ENCODE measurements at regions not wholly inside any gene's neighbourhood (a gene's known extent, or its start where the extent isn't known, plus 50 kb on each side); places are given as distances from the start of the nearest gene placed in this dataset.
A peak's percentile ranks its signal among the peaks of the same experiment; 100 is the strongest.

- no peak for TF ChIP-seq ZNF592 (IDR thresholded peaks at IDR 0.05)
- TF ChIP-seq CTCF (IDR thresholded peaks at IDR 0.05 in 2 of 3, conservative IDR thresholded peaks at IDR 0.05 in 1 of 3; ENCODE audit: control insufficient read depth in 2 of 3, extremely low read depth in 1 of 3, insufficient read depth in 1 of 3, low read depth in 3 of 3, low read length in 3 of 3): 0 out of 6 replicates have a peak, but pooled peaks of 2 of the 3 experiments have one; percentile 7 to 19
- TF ChIP-seq, protein P1, sequence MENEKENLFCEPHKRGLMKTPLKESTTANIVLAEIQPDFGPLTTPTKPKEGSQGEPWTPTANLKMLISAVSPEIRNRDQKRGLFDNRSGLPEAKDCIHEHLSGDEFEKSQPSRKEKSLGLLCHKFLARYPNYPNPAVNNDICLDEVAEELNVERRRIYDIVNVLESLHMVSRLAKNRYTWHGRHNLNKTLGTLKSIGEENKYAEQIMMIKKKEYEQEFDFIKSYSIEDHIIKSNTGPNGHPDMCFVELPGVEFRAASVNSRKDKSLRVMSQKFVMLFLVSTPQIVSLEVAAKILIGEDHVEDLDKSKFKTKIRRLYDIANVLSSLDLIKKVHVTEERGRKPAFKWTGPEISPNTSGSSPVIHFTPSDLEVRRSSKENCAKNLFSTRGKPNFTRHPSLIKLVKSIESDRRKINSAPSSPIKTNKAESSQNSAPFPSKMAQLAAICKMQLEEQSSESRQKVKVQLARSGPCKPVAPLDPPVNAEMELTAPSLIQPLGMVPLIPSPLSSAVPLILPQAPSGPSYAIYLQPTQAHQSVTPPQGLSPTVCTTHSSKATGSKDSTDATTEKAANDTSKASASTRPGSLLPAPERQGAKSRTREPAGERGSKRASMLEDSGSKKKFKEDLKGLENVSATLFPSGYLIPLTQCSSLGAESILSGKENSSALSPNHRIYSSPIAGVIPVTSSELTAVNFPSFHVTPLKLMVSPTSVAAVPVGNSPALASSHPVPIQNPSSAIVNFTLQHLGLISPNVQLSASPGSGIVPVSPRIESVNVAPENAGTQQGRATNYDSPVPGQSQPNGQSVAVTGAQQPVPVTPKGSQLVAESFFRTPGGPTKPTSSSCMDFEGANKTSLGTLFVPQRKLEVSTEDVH (IDR thresholded peaks at IDR 0.05; ENCODE audit: low read depth, partially characterized antibody): no peak
- no peak for TF ChIP-seq NFIC (IDR thresholded peaks at IDR 0.05; ENCODE audit: low read depth, low read length)
- TF ChIP-seq HDAC2 (IDR thresholded peaks at IDR 0.05): no peak
- TF ChIP-seq, protein P2, sequence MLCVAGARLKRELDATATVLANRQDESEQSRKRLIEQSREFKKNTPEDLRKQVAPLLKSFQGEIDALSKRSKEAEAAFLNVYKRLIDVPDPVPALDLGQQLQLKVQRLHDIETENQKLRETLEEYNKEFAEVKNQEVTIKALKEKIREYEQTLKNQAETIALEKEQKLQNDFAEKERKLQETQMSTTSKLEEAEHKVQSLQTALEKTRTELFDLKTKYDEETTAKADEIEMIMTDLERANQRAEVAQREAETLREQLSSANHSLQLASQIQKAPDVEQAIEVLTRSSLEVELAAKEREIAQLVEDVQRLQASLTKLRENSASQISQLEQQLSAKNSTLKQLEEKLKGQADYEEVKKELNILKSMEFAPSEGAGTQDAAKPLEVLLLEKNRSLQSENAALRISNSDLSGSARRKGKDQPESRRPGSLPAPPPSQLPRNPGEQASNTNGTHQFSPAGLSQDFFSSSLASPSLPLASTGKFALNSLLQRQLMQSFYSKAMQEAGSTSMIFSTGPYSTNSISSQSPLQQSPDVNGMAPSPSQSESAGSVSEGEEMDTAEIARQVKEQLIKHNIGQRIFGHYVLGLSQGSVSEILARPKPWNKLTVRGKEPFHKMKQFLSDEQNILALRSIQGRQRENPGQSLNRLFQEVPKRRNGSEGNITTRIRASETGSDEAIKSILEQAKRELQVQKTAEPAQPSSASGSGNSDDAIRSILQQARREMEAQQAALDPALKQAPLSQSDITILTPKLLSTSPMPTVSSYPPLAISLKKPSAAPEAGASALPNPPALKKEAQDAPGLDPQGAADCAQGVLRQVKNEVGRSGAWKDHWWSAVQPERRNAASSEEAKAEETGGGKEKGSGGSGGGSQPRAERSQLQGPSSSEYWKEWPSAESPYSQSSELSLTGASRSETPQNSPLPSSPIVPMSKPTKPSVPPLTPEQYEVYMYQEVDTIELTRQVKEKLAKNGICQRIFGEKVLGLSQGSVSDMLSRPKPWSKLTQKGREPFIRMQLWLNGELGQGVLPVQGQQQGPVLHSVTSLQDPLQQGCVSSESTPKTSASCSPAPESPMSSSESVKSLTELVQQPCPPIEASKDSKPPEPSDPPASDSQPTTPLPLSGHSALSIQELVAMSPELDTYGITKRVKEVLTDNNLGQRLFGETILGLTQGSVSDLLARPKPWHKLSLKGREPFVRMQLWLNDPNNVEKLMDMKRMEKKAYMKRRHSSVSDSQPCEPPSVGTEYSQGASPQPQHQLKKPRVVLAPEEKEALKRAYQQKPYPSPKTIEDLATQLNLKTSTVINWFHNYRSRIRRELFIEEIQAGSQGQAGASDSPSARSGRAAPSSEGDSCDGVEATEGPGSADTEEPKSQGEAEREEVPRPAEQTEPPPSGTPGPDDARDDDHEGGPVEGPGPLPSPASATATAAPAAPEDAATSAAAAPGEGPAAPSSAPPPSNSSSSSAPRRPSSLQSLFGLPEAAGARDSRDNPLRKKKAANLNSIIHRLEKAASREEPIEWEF (IDR thresholded peaks at IDR 0.05; ENCODE audit: insufficient replicate concordance, low read depth, low read length): no peak
- TF ChIP-seq ZNF274 (IDR thresholded peaks at IDR 0.05; ENCODE audit: insufficient read depth, insufficient read length): no peak
- no peak for TF ChIP-seq SPI1 (IDR thresholded peaks at IDR 0.05; ENCODE audit: borderline replicate concordance, insufficient read depth, low read depth, low read length)
- TF ChIP-seq CREB1 (IDR thresholded peaks at IDR 0.05; ENCODE audit: low read depth): peak; percentile 45; the same call in 1 of the 2 replicates
- peak; percentile 52; the same call in 1 of the 2 replicates for TF ChIP-seq RELB (IDR thresholded peaks at IDR 0.05; ENCODE audit: low read depth)
Measured at GRCh38 chr4:131459430-131460101, 1689.5 kb upstream of the PCDH10 start (continued).

Data from GM12878 (cell line).